ENCODE measurements at regions not wholly inside any gene's neighbourhood (a gene's known extent, or its start where the extent isn't known, plus 50 kb on each side); places are given as distances from the start of the nearest gene placed in this dataset.
"Not testable (repeated sequence)": the region's sequence is repeated elsewhere in the genome, so short reads cannot be mapped to it uniquely, and the experiment has no call there.

DNA sequence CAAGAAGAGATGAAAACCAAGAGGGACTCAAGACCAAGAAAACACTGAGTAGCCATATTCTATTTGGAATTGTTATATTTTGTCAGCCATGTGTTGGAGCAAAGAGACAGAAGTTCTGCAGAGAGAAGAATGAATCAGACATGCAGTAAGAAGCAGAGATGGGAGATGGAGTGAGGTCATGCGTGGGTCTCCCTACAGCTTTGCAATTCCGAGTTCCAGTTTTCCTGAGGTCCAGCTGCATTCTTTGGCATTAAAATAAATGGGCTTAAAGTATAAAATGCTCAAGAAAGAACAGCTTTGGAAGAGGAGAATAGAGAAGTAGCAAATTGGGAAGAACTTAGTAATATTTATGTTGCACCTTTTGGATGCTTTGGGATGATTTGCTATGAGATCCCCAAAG is 361.6 kb downstream of the NPR3 start:
- no peak for DNase-seq

DNA sequence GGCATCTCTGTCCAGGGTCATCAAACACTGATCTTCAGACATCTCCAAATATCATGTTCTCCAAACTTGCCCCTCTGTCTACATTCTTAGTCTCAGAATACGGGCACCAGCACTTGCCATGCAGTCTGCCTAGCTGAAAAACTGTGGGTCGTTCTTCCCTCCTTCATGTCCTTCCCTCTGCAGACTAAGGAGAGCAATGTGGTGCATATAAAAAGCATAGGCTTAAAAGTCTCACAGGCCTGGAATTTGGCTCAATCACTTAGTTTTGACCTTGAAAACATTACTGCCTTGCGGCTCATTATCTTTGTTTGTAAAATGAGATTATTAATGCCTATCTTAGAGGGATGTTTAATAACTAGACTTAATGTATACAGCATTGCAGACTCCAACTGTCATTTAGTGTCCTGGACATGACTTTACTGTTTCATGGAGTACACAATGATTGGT is 362.8 kb downstream of the NPR3 start:
- no peak for DNase-seq

DNA sequence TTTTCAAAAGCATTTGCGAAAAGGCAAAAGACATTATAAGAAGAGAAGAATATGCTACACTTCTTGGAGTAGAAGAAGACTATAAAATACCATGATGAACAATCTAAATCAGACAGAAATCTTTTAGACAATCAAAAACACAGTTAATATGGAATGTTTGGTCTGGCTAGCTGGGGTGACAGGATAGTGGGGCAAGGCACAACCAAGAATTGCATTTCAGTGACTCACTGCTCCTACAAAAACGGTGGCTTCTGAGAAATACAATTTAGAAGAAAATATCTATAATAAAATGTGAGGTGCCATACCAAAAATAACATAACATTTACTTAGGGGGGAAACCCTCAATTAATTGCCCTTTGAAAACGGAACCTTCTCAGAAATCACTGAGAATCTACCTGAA is 363.4 kb downstream of the NPR3 start:
- DNase-seq = no peak

DNA sequence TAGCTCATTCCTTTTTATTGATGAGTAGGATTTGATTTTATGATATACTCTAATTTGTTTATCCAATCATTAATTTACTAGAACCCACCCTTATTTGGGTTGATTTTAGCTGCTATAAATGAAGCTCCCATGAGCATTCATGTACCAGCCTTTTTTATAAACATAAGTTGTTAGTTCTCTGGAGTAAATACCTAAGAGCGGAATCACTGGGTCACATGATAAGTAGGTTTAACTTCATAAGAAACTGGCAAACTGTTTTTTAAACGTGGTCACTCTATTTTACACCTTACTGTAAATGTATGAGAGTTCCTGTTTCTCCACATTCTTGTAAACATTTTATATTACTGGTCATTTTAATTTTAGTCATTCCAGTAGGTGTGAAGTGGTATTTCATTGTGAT is 364.6 kb downstream of the NPR3 start:
- DNase-seq = no peak

DNA sequence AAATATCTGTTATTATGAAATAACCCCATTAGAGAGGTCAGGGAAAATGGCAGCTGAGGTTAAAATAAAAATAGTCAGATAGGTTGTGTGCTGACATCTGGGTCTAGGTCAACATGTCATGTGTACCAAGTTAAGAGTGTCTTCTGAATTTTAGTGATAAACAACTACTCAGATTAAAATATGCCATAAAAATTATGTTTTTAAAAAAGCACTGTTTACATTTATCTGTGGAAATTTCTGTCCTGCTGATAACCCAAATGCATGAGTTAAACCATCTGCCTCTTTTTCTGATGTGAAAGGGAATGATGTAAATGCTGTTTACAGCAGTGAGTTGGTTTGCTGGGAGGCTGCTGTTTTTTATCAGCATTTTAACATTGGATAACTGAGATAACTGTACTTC is 361.2 kb upstream of the TARS1 start:
- no peak for DNase-seq

DNA sequence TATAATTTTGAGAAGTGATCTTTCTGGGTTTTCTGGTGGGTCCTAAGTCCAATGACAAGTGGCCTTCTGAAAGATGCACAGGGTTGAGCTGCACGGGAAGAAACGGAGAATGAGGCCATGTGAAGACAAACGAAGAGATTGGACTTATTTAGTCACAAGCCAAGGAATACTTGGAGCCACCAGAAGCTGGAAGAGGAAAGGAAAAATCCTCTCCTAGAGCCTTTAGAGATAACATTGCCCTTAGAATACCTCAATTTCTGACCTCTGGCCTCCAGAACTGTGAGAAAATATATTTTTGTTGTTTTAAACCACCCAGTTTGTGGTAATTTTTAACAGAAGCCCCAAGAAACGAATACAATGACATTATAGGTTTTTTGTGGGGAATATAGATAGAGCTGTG is 360.5 kb upstream of the TARS1 start:
- DNase-seq = no peak

DNA sequence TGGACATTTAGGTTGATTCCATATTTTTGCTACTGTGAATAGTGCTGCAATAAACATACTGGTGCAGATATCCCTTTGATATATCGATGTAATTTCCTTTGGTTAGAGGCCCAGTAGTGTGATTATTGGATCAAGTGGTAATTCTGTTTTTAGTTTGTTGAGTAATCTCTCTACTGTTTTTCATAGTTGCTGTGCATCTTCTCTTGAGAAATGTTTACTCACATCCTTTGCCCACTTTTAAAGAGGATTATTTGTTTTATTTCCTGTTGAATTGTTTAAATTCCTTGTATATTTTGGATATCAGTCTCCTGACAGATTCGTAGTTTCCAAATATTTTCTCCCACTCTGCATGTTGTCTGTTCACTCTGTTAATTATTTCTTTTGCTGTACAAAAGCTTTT is 352.6 kb upstream of the TARS1 start:
- no peak for DNase-seq

DNA sequence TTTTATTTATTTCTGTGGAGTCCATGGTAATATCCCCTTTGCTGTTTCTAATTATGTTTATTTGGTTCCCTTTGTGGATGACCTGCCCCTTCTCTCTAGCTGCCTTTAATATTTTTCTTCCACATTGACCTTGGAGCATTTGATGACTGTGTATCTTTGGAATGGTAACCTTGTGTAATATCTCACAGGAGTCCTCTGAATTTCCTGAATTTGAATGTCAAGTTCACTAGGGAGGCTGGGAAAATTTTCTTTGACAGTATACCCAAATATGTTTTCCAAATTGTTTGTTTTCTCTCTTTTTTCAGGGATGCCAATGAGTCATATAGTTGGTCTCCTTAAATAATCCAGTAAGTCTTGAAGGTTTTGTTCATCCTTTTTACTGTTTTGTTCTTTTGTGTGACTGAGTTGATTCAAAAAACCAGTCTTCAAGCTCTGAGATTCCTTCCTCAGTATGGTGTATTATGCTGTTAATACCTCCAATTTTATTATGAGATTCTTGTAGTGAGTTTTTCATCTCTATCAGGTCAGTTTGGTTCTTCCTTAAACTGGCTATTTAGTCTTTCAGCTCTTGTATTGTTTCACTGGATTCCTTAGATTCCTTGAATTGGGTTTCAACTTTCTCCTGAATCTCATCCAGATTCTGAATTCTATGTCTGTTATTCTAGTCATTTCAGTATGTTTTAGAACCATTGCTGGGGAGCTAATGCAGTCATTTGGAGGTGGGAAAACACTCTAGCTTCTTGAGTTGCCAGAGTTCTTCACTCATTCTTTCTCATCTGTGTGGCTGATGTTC is 349.0 kb upstream of the TARS1 start:
- no peak for DNase-seq

DNA sequence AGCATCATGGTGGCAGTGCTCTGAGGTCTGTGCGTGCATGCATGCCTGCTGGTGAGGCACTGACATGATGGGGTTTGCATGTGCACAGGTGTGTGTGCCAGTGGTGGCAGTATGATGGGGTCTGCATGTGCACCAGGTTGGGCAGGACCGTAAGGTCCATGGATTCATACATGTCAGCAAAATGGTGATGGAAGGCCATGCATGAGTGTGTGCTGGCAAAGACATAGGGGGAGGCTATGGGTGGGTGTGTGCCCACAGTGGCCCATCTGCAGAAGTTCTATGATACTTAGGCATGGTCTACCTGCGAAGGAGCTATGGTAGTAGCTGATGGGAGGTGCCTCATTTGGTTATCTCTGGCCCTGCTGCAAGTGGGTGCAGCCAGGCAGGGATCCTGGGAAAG is 348.0 kb upstream of the TARS1 start:
- no peak for DNase-seq

DNA sequence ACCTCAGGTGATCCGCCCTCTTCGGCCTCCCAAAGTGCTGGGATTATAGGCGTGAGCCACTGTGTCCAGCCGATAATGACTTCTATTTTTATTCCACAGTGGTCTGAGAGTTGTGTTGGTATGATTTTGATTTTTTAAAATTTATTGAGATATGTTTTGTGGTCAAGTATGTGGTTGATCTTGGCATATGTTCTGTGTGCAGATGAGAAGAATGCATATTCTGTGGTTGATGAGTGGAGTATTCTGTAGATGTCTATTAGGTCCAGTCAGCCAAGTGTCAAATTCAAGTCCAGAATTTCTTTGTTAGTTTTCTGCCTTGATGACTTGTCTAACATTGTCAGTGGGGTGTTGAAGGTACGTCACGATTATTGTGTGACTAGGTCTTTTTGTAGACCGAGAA is 338.2 kb upstream of the TARS1 start:
- DNase-seq = no peak

DNA sequence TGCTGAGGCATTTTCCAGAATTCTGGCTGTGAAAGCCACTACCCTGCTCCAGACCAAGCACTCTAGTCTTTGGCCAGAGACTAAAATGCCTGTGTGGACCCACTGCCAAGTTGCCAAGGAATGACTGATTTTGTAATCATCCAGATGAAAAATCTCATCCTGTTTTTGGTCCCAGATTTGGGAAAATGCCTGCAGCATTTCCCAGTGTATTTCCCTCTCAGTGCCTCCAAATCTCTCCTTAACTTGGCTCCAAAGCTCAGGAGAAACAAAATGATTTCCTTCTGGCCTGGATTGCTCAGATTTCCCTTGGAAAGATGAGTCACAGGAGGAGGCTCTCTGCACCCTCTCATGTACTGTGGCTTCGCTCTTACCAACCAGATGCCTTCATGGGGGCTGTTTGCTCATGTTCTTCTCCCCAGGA is 335.2 kb upstream of the TARS1 start:
- DNase-seq = no peak

DNA sequence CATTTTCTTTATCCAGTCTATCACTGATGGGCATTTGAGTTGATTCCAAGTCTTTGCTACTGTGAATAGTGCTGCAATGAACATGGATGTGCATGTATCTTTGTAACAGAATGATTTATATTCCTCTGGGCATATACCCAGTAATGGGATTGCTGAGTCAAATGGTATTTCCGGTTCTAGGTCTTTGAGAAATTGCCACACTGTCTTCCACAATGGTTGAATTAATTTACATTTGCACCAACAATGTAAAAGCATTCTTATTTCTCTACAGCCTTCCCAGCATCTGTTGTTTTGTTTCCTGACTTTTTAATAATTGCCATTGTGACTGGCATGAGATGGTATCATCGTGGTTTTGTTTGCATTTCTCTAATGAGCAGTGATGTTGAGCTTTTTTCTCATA is 330.3 kb upstream of the TARS1 start:
- not testable (repeated sequence) for DNase-seq

DNA sequence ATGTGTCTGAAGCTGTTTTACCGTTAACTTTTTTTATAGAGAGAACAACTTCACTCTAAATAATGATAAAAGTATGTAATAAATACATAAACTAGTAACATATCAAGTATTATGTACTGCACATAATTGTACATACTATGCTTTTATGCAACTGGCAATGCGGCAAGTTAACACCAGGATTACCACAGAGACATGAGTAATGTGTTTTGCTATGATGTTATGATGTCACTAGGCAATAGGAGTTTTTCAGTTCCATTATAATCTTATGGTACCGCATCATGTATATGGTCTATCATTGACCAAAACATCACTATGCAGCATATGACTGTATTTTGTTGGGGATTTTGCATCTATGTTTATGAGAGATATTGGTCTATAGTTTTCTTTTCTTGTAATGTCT is 326.4 kb upstream of the TARS1 start:
- no peak for DNase-seq

DNA sequence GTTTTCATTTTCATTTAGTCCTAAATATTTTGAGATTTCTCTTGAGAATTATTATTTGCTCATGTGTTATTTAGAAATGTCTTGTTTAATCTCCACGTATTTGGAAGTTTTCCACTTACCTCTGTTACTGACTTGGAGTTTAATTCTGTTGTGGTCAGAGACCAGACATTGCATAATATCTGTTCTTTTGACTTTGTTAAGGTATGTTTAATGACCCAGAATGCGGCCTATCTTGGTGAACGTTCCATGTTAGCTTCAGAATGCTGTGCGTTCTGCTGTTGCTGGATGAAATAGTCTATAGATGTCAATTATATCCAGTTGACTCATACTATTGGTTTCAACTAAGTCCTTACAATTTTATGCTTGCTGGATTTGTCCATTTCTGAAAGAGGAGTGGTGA is 325.3 kb upstream of the TARS1 start:
- DNase-seq = no peak

DNA sequence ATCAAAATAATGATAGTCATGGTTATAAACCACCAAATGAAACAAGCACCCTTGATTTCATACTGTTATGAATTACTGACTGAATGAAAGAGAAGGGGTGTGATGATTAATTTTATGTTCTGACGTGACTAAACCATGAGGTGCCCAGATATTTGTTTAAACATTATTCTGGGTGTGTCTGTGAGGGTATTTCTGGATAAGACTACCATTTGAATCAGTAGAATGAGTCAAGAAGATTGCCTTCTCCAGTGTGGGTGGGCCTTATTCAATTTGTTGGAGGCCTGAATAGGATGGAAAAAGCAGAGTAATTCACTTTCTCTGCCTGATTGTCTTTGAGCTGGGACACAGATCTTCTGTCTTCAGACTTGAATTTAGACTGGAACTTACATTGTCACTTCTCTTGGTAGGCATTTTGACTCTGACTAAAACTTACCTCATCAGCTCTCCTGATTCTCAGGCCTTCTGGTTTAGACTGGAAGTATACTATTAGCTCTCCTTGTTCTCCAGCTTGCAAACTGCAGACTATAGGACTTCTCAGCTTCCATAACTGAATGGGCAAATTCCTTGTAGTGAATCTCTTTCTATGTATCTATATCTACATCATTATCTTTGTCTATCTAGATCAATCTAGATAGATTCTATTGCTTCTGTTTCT is 321.9 kb upstream of the TARS1 start:
- no peak for DNase-seq

DNA sequence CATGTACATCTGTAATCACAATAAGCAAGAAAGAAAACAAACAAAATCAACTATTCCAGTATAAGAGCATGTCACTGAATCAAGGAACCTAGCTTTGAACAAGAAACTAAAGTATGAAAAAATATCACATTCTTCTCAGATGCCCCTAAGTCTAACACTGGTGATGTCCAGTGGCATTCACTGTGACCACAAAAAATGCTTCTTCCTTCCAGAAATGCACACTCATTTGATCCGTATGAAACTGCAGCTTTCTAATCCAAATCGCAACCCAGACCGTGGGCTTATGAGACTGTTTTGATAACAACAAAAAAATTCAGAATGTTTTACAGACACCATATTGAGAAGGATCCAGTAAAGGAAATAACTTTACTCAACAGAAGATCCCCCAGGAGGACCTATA is 320.1 kb upstream of the TARS1 start:
- no peak for DNase-seq

DNA sequence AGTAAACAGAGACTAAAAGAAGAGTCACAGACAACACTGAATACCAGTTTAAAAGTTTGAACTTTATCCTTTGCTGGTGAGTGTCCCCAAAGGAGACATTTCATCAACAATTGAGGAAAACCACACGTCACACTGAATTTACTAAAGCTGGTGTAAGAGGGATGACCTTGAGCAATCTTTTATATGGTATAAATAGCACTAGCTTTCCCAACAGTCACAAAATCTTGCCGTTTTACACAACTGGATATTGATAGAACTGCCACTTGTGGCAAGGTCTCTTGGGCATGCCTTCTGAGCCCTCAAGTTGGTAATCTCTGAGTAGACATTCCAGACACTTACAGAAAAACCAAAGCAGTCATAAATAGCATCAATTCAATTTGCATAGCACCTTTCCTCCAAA is 311.5 kb upstream of the TARS1 start:
- no peak for DNase-seq

DNA sequence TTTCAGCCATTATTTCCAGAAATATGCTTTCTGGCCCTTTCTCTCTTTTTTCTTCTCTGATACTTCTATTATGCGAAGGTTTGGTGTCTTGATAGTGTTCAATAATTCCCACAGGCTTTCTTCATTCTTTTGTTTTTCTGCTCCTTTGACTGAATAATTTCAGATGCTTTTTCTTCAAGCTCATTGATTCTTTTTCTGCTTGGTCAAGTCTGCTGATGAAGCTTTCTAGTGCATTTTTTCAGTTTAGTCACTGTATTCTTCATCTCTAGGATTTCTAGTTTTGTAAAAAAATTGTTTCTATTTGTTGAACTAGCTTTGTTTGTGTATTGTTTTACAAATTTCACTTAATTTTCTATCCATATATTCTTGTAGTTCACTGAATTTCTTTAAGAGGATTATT is 304.0 kb upstream of the TARS1 start:
- DNase-seq = no peak

DNA sequence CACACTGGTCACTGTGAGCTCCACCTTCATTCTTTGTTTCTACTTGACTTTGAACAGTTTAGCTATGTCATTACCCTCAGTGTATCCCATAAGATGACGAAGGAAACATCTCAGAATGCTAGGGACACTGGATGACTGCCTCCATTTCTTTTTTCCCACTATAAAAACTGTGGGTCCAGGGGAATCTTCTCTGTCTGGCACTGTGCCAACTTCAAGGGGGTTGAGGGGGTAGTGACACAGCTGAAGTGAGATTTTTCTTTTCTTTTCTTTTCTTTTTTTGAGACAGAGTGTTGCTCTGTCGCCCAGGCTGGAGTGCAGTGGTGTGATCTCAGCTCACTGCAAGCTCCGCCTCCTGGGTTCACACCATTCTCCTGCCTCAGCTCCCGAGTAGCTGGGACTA is 302.6 kb upstream of the TARS1 start:
- DNase-seq = not testable (repeated sequence)

DNA sequence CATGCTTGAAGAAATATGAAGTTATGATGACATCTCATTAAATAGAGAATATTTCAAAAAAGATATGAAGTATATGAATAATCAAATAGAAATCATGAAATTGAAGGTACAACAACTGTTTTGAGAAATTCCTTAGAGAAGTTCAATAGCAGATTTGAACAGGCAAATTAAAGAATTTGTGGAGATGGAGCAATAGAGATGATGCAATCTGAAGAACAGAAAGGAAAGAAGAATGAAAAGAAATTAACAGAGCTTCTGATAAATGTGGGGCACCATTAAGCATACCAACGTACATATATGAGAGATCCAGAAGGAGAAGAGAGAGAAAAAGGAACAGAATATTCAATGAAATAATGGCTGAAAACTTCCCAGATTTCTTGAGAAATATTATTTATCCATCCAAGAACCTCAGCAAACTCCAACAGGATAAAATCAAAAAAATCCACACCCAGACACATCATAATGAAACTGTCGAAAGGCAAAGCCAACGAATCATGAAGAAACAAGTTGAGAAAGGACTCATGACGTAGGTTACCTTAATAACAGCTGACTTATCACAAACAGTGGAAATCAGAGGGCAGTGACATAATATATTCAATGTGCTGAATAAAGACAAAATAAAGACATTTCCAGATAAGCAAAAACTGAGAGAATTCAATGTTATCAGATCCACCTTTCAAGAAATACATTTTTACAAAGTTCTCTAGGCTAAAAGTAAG is 297.2 kb upstream of the TARS1 start:
- no peak for DNase-seq

DNA sequence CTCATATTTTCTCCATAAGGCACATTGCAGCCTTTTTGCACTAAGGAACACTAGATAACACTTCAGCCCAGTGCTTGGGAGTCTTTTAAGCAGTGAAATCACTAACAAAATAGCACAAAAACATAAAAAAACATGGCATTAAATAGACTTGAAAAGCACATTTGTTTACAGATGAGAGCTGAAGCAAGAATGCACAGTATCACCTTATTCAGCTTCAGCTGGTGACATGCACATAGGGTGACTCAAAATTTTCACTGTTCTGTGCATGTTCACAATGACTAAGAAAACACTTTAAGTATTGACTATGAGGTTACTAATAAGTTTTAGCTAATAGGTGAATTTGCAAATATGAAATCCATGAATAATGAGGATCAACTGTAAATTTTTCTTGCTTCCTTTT is 293.9 kb upstream of the TARS1 start:
- DNase-seq = no peak

DNA sequence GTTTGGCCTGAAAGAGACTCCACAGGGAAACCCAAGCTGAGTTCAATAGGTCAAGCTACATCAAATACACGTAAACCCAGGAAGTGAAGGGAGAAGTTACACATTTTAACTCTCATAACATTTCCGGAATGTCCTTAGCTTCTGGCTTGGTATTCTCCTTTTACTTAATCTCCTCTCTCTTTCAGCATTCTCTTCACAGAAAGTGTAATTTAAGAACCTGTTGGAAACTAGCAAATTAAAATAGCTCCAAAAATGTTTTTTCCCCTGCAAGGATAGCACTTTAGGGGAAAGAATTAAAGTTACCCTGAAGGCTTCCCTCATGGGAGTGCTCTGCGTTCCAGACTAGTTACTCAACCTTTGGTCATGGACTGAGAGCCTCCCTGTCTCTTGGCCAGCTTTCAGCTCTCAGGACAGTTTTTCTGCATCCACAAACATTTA is 292.7 kb upstream of the TARS1 start:
- DNase-seq = no peak

DNA sequence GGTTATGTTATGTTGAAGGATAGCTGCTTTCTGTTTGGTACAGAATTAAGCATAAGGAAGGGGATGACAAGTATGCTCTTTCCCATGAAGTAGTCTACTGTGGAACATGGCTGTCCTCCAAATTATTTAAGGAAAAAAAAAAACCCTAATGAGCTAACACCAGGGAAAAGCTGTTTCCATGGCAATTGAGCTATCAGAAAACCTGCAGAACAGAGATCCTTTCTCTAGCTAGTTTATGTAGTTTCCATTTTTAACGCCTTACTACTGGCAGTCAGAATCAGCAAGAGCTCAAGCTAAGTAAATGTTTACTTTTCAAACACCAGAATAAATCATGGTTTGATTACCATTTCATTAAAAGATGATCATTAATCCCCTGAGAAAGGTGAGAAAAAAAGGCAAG is 287.4 kb upstream of the TARS1 start:
- DNase-seq = no peak

DNA sequence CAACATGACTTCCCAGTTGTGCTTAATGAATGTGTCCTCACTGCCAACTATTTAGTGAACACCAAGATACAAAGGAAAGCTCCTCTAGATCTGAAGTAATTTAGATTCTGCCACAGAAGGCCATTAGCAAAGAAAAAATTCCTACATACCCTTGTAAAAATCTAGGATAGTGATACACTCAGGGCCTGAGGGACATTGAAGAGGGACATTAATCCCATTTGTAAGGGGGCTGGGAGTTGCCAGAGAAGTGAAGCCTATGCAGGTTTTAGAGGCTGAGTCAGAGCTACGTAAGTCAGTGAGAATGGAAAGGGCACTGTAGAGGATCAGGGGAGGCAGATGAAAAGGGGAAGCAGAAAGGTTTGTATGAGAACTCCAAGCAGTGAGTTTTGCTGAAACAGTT is 286.9 kb upstream of the TARS1 start:
- DNase-seq = no peak
